Esophagus squamous epithelium (tissue), 4 donors: ENCODE measurements at regions not wholly inside any gene's neighbourhood (a gene's known extent, or its start where the extent isn't known, plus 50 kb on each side); places are given as distances from the start of the nearest gene placed in this dataset.

Experiments used
- CTCF ChIP-seq, 6 experiments: fragments of 450-650 bp in 4 of 6; fragments of 200-600 bp in 2 of 6; sonication (generic) in 2 of 6; IDR thresholded peaks; one replicate each; pipeline ENCODE4 v1.5.1; 2016 to 2019; ENCODE audit warnings: antibody characterized with exemption in 6 of 6, mild to moderate bottlenecking in 4 of 6, moderate library complexity in 4 of 6
- POLR2A ChIP-seq, 4 donors: fragments of 450-650 bp; IDR thresholded peaks; one replicate each; pipeline ENCODE4 v1.6.1; 2017; ENCODE audit warnings: antibody characterized with exemption in 4 of 4, mild to moderate bottlenecking in 4 of 4, moderate library complexity in 3 of 4

- TF ChIP-seq CTCF (IDR thresholded peaks at IDR 0.05) (no peak), POLR2A (IDR thresholded peaks at IDR 0.05) (no peak)
Observed at GRCh38 chrX:4249401-4249800, 536.0 kb upstream of the PRKX start.
